ENCODE measurements at regions not wholly inside any gene's neighbourhood (a gene's known extent, or its start where the extent isn't known, plus 50 kb on each side); places are given as distances from the start of the nearest gene placed in this dataset.

- DNase-seq, result no peak
These were observed 565.4 kb downstream of the LMO4 start for GRCh38 chr1:87894062-87894461.

- no peak for DNase-seq
These were observed 568.8 kb downstream of the LMO4 start for GRCh38 chr1:87897481-87897880.

- DNase-seq, result no peak
These were observed 569.8 kb downstream of the LMO4 start for GRCh38 chr1:87898431-87898830.

- no peak for DNase-seq
These were observed 570.3 kb downstream of the LMO4 start for GRCh38 chr1:87899017-87899416.

GRCh38 chr1:87899746-87900145 is 571.1 kb downstream of the LMO4 start:
- DNase-seq, result no peak

- no peak for DNase-seq
These were observed 574.1 kb downstream of the LMO4 start for GRCh38 chr1:87902830-87903229.

GRCh38 chr1:87903242-87903641 is 574.6 kb downstream of the LMO4 start:
- DNase-seq, result no peak

- no peak for DNase-seq
These were observed 576.0 kb downstream of the LMO4 start for GRCh38 chr1:87904651-87905050.

GRCh38 chr1:87905651-87906050 is 577.0 kb downstream of the LMO4 start:
- DNase-seq, result no peak

- no peak for DNase-seq
These were observed 577.4 kb downstream of the LMO4 start for GRCh38 chr1:87906078-87906477.

- DNase-seq, result no peak
These were observed 584.7 kb downstream of the LMO4 start for GRCh38 chr1:87913361-87913760.

- DNase-seq, result no peak
These were observed 585.7 kb downstream of the LMO4 start for GRCh38 chr1:87914396-87914795.

- no peak for DNase-seq
These were observed 587.1 kb downstream of the LMO4 start for GRCh38 chr1:87915771-87916170.

GRCh38 chr1:87916965-87917364 is 588.3 kb downstream of the LMO4 start:
- no peak for DNase-seq

- no peak for DNase-seq
These were observed 589.7 kb downstream of the LMO4 start for GRCh38 chr1:87918398-87918797.

GRCh38 chr1:87922885-87923284 is 594.2 kb downstream of the LMO4 start:
- no peak for DNase-seq

- DNase-seq, result no peak
These were observed 597.6 kb downstream of the LMO4 start for GRCh38 chr1:87926131-87926830.

GRCh38 chr1:87926921-87927320 is 598.2 kb downstream of the LMO4 start:
- no peak for DNase-seq

GRCh38 chr1:87927391-87928280 is 599.0 kb downstream of the LMO4 start:
- DNase-seq, result no peak

GRCh38 chr1:87928623-87929022 is 599.9 kb downstream of the LMO4 start:
- no peak for DNase-seq

GRCh38 chr1:87929906-87930305 is 601.2 kb downstream of the LMO4 start:
- DNase-seq, result no peak

GRCh38 chr1:87930796-87931195 is 602.1 kb downstream of the LMO4 start:
- DNase-seq, result no peak

- no peak for DNase-seq
These were observed 604.5 kb downstream of the LMO4 start for GRCh38 chr1:87933171-87933570.

GRCh38 chr1:87935130-87935529 is 606.5 kb downstream of the LMO4 start:
- no peak for DNase-seq

Measured in activated T-cell treated with anti-CD3 and anti-CD28 coated beads for 4 hours (primary cell).